H9 (cell line): ENCODE measurements at regions not wholly inside any gene's neighbourhood (a gene's known extent, or its start where the extent isn't known, plus 50 kb on each side); places are given as distances from the start of the nearest gene placed in this dataset.

Experiments used
- DNase-seq: peaks from one replicate; pipeline ENCODE4 v3.0.0-alpha.2; 2017
- H2AFZ ChIP-seq: one replicate; pipeline ENCODE4 v1.6.1; 2013; ENCODE audit warnings: mild to moderate bottlenecking, low read length, control low read depth, moderate library complexity
- H2AK5ac ChIP-seq: 2 replicates; pipeline ENCODE4 v1.6.1; 2013; ENCODE audit warnings: low read length, control low read depth, mixed read lengths; ENCODE audit not compliant: insufficient read length
- H2BK120ac ChIP-seq: one replicate; pipeline ENCODE4 v1.6.1; 2013; ENCODE audit warnings: low read depth, mild to moderate bottlenecking, low read length, control low read depth, inconsistent platforms; ENCODE audit not compliant: poor library complexity, severe bottlenecking
- H2BK12ac ChIP-seq: 2 replicates; pipeline ENCODE4 v1.6.1; 2013; ENCODE audit warnings: low read length, control low read depth, mixed read lengths, low read depth; ENCODE audit not compliant: insufficient read length
- H2BK15ac ChIP-seq: 2 replicates; pipeline ENCODE4 v1.6.1; 2013; ENCODE audit warnings: low read depth, low read length, control low read depth
- H2BK20ac ChIP-seq: one replicate; pipeline ENCODE4 v1.6.1; 2013; ENCODE audit warnings: low read depth, mild to moderate bottlenecking, low read length, control low read depth, inconsistent platforms; ENCODE audit not compliant: poor library complexity, severe bottlenecking
- H2BK5ac ChIP-seq: 2 replicates; pipeline ENCODE4 v1.6.1; 2013; ENCODE audit warnings: low read length, control low read depth, mixed read lengths; ENCODE audit not compliant: insufficient read length
- H3K14ac ChIP-seq: 2 replicates; pipeline ENCODE4 v1.6.1; 2013; ENCODE audit warnings: low read length, control low read depth; ENCODE audit not compliant: insufficient read depth
- H3K18ac ChIP-seq: 2 replicates; pipeline ENCODE4 v1.6.1; 2013; ENCODE audit warnings: low read depth, mild to moderate bottlenecking, mixed read lengths, low read length, control low read depth; ENCODE audit not compliant: insufficient read length
- H3K23ac ChIP-seq: 2 replicates; pipeline ENCODE4 v1.6.1; 2013; ENCODE audit warnings: low read length, control low read depth, mixed read lengths, low read depth; ENCODE audit not compliant: insufficient read length
- H3K23me2 ChIP-seq: 2 replicates; pipeline ENCODE4 v1.6.1; 2013; ENCODE audit warnings: low read depth, mild to moderate bottlenecking, mixed read lengths, low read length, control low read depth; ENCODE audit not compliant: insufficient read length, poor library complexity, severe bottlenecking
- H3K27ac ChIP-seq: 2 replicates; pipeline ENCODE4 v1.5.1; 2013; ENCODE audit warnings: low read length, control low read depth, mixed read lengths, low read depth; ENCODE audit not compliant: insufficient read length
- H3K27me3 ChIP-seq: 2 replicates; pipeline ENCODE4 v1.6.1; 2013; ENCODE audit warnings: low read length, control low read depth, inconsistent platforms; ENCODE audit not compliant: insufficient read depth
- H3K4ac ChIP-seq: 2 replicates; pipeline ENCODE4 v1.6.1; 2013; ENCODE audit warnings: low read depth, mild to moderate bottlenecking, control low read depth, inconsistent platforms, low read length, moderate library complexity
- H3K4me1 ChIP-seq: 2 replicates; pipeline ENCODE4 v1.6.1; 2013; ENCODE audit warnings: low read length, control low read depth, inconsistent platforms; ENCODE audit not compliant: insufficient read depth
- H3K4me2 ChIP-seq: 2 replicates; pipeline ENCODE4 v1.6.1; 2013; ENCODE audit warnings: low read length, control low read depth, mixed read lengths; ENCODE audit not compliant: insufficient read length, insufficient read depth
- H3K56ac ChIP-seq: 2 replicates; pipeline ENCODE4 v1.6.1; 2013; ENCODE audit warnings: low read depth, mild to moderate bottlenecking, mixed read lengths, low read length, control low read depth; ENCODE audit not compliant: insufficient read length
- H3K79me1 ChIP-seq: 2 replicates; pipeline ENCODE4 v1.6.1; 2013; ENCODE audit warnings: low read depth, mild to moderate bottlenecking, moderate library complexity, low read length, control low read depth, inconsistent platforms; ENCODE audit not compliant: insufficient read depth, poor library complexity, severe bottlenecking
- H3K79me2 ChIP-seq: 2 replicates; pipeline ENCODE4 v1.6.1; 2013; ENCODE audit warnings: low read length, control low read depth, inconsistent platforms; ENCODE audit not compliant: insufficient read depth
- H3K9ac ChIP-seq: 2 replicates; pipeline ENCODE4 v1.6.1; 2013; ENCODE audit warnings: low read length, control low read depth, mixed read lengths; ENCODE audit not compliant: insufficient read length; ENCODE audit errors: extremely low read depth
- H3K9me3 ChIP-seq: one replicate; pipeline ENCODE4 v1.6.1; 2013; ENCODE audit warnings: low read depth, low read length, inconsistent platforms; ENCODE audit not compliant: control insufficient read depth
- H3T11ph ChIP-seq: one replicate; pipeline ENCODE4 v1.6.1; 2013; ENCODE audit warnings: mild to moderate bottlenecking, low read length, control low read depth, inconsistent platforms
- H4K20me1 ChIP-seq: one replicate; pipeline ENCODE4 v1.6.1; 2013; ENCODE audit not compliant: control insufficient read depth, insufficient read length, insufficient read depth
- H4K5ac ChIP-seq: 2 replicates; pipeline ENCODE4 v1.6.1; 2013; ENCODE audit warnings: low read depth, mild to moderate bottlenecking, mixed read lengths, low read length, control low read depth; ENCODE audit not compliant: insufficient read length
- H4K8ac ChIP-seq: replicated peaks from 2 replicates; pipeline ENCODE4 v1.6.1; 2013; ENCODE audit warnings: low read length, control low read depth, mixed read lengths, low read depth; ENCODE audit not compliant: insufficient read length
- H4K91ac ChIP-seq: 2 replicates; pipeline ENCODE4 v1.6.1; 2013; ENCODE audit warnings: low read depth, mild to moderate bottlenecking, moderate library complexity, mixed read lengths, low read length, control low read depth; ENCODE audit not compliant: insufficient read length
- H3K27ac Mint-ChIP-seq, 3 experiments: 2 replicates in 2 of 3; 3 replicates in 1 of 3; pipeline ENCODE4 v1.8.0; 2020 to 2021; ENCODE audit warnings: mixed read lengths in 3 of 3, mild to moderate bottlenecking in 1 of 3, moderate library complexity in 1 of 3
- H3K27me3 Mint-ChIP-seq: 2 replicates; pipeline ENCODE4 v1.8.0; 2021; ENCODE audit warnings: low read depth, mild to moderate bottlenecking, moderate library complexity, mixed read lengths
- H3K36me3 Mint-ChIP-seq, 3 experiments: 2 replicates in 2 of 3; 3 replicates in 1 of 3; pipeline ENCODE4 v1.8.0; 2020 to 2021; ENCODE audit warnings: low read depth in 3 of 3, mixed read lengths in 3 of 3; ENCODE audit not compliant: insufficient read depth in 1 of 3
- H3K4me1 Mint-ChIP-seq, 2 experiments: 2 replicates each; pipeline ENCODE4 v1.8.0; 2020; ENCODE audit warnings: mixed read lengths in 2 of 2
- H3K4me3 Mint-ChIP-seq, 2 experiments: 2 replicates in 1 of 2; 3 replicates in 1 of 2; pipeline ENCODE4 v1.8.0; 2020 to 2021; ENCODE audit warnings: mild to moderate bottlenecking in 2 of 2, mixed read lengths in 2 of 2, moderate library complexity in 1 of 2
- H3K9me3 Mint-ChIP-seq, 2 experiments: 2 replicates in 1 of 2; 3 replicates in 1 of 2; pipeline ENCODE4 v1.8.0; 2020; ENCODE audit warnings: mild to moderate bottlenecking in 2 of 2, mixed read lengths in 2 of 2, moderate library complexity in 1 of 2
- WGBS: extraction: QIAGEN DNeasy Blood & Tissue Kit; methylation state at CpG from one replicate; pipeline ENCODE4 v1.1.7; 2013; ENCODE audit warnings: missing lambda C conversion rate, low lambda C conversion rate, mixed read lengths; ENCODE audit not compliant: insufficient read length; ENCODE audit errors: extremely low coverage; 5-methylcytosine and 5-hydroxymethylcytosine counted together
- TF ChIP-seq, protein P1 (sequence below): fragments of 200-600 bp; sonication (generic); conservative IDR thresholded peaks from 3 replicates; pipeline ENCODE4 v1.8.0; 2021; ENCODE audit warnings: antibody characterized with exemption, mild to moderate bottlenecking

DNA sequence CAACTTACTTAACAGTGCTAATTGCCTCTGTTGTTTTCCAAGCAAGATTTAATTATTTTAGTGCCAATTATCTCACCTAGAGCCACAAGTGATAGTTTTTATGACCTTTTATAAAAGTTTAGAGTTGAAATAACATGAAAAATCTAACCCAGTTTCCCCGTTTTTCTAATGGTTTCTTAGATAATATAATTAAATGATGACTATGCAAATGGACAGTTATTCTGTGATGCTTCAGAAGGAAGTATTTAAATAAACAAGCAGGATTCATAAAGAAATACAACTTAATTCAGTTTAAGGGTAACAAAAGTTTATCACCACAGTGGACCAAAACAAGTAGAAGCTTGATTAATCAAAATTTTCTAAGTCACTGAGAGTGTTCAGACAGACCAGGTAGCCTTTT is 721.2 kb upstream of the SOX9 start:
- Mint-ChIP-seq H3K9me3 (no peaks in the 10 kb centered on the region; a peak in 1 of 5 replicates), H3K27me3 (no peaks in the 10 kb centered on the region), H3K4me3 (no peak overlapping the region), H3K4me1 (peaks cover 8 to 9% of the 10 kb centered on the region in 2 experiments), H3K36me3 (no peaks in the 10 kb centered on the region), H3K27ac (no peak overlapping the region)
- no peak overlapping the region for H3K4ac ChIP-seq
- H2AK5ac ChIP-seq = no peak overlapping the region
- H3K56ac ChIP-seq = no peak overlapping the region
- H2AFZ ChIP-seq = no peak overlapping the region
- no peaks in the 10 kb centered on the region for H4K20me1 ChIP-seq
- no peak overlapping the region for H3T11ph ChIP-seq
- no peak overlapping the region for H3K23ac ChIP-seq
- H3K14ac ChIP-seq = no peak overlapping the region
- no peak overlapping the region for H2BK12ac ChIP-seq
- no peaks in the 10 kb centered on the region for H3K79me1 ChIP-seq
- H2BK120ac ChIP-seq = no peak overlapping the region
- no peak overlapping the region for H4K5ac ChIP-seq
- DNase-seq = no peak
- no peaks in the 10 kb centered on the region; the same call in 1 of the 2 replicates for H3K4me1 ChIP-seq
- H3K27ac ChIP-seq = no peak overlapping the region
- WGBS = no CpG with 5 or more reads among the region's 1 CpG
- no peak overlapping the region for H4K91ac ChIP-seq
- no peak overlapping the region for H3K18ac ChIP-seq
- H2BK15ac ChIP-seq = no peak overlapping the region
- no peaks in the 10 kb centered on the region for H3K23me2 ChIP-seq
- no peaks in the 10 kb centered on the region for H3K79me2 ChIP-seq
- TF ChIP-seq, protein P1, sequence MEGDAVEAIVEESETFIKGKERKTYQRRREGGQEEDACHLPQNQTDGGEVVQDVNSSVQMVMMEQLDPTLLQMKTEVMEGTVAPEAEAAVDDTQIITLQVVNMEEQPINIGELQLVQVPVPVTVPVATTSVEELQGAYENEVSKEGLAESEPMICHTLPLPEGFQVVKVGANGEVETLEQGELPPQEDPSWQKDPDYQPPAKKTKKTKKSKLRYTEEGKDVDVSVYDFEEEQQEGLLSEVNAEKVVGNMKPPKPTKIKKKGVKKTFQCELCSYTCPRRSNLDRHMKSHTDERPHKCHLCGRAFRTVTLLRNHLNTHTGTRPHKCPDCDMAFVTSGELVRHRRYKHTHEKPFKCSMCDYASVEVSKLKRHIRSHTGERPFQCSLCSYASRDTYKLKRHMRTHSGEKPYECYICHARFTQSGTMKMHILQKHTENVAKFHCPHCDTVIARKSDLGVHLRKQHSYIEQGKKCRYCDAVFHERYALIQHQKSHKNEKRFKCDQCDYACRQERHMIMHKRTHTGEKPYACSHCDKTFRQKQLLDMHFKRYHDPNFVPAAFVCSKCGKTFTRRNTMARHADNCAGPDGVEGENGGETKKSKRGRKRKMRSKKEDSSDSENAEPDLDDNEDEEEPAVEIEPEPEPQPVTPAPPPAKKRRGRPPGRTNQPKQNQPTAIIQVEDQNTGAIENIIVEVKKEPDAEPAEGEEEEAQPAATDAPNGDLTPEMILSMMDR = no peak
- no peak overlapping the region for H3K9ac ChIP-seq
- no peak overlapping the region for H3K4me2 ChIP-seq
- no peaks in the 10 kb centered on the region for H3K27me3 ChIP-seq
- no peak overlapping the region for H4K8ac ChIP-seq
- H3K9me3 ChIP-seq = no peaks in the 10 kb centered on the region
- H2BK20ac ChIP-seq = no peak overlapping the region
- H2BK5ac ChIP-seq = no peak overlapping the region
